ENCODE measurements at regions not wholly inside any gene's neighbourhood (a gene's known extent, or its start where the extent isn't known, plus 50 kb on each side); places are given as distances from the start of the nearest gene placed in this dataset.

GRCh38 chr13:109644956-109645355 lies 141.4 kb downstream of the IRS2 start:
- TF ChIP-seq CTCF (conservative IDR thresholded peaks at IDR 0.05), result no peak
- H3K27ac ChIP-seq, result peak overlapping the region; percentile 37; the same call in 1 of the 2 replicates

GRCh38 chr13:109644069-109644750 lies 142.2 kb downstream of the IRS2 start:
- peak overlapping the region; percentile 37 for H3K27ac ChIP-seq
- no peak for TF ChIP-seq CTCF (conservative IDR thresholded peaks at IDR 0.05)

GRCh38 chr13:109642358-109642757 lies 144.0 kb downstream of the IRS2 start:
- no peak; the same call in 1 of the 2 replicates for TF ChIP-seq CTCF (conservative IDR thresholded peaks at IDR 0.05)
- H3K27ac ChIP-seq, result peak overlapping the region; percentile 65

- H3K27ac ChIP-seq, result no peak overlapping the region
- TF ChIP-seq CTCF (conservative IDR thresholded peaks at IDR 0.05), result no peak
Observed at GRCh38 chr13:109636736-109637135, 149.6 kb downstream of the IRS2 start.

- TF ChIP-seq CTCF (conservative IDR thresholded peaks at IDR 0.05), result no peak
- H3K27ac ChIP-seq, result no peak overlapping the region
Observed at GRCh38 chr13:109631069-109631468, 155.3 kb downstream of the IRS2 start.

GRCh38 chr13:109630271-109630670 lies 156.1 kb downstream of the IRS2 start:
- no peak for TF ChIP-seq CTCF (conservative IDR thresholded peaks at IDR 0.05)
- no peak overlapping the region for H3K27ac ChIP-seq

GRCh38 chr13:109629737-109630136 lies 156.6 kb downstream of the IRS2 start:
- no peak for TF ChIP-seq CTCF (conservative IDR thresholded peaks at IDR 0.05)
- no peak overlapping the region for H3K27ac ChIP-seq
